CD14-positive monocyte (primary cell): ENCODE measurements at regions not wholly inside any gene's neighbourhood (a gene's known extent, or its start where the extent isn't known, plus 50 kb on each side); places are given as distances from the start of the nearest gene placed in this dataset.

Experiments
- DNase-seq, 3 donors: peaks; one replicate each; pipeline ENCODE4 v3.0.0-alpha.2; 2011 to 2022
- H2AFZ ChIP-seq: 2 replicates; pipeline ENCODE4 v1.6.0; 2012; ENCODE audit warnings: mild to moderate bottlenecking, low read depth, low read length, inconsistent platforms; ENCODE audit not compliant: insufficient read depth, poor library complexity, severe bottlenecking
- H3K27ac ChIP-seq, 2 donors: 1 replicate in 1 of 2; 2 replicates in 1 of 2; pipeline ENCODE4 v1.5.1; 2012 to 2013; ENCODE audit warnings: low read length in 2 of 2, control low read depth in 1 of 2, inconsistent platforms in 1 of 2, low read depth in 1 of 2, mild to moderate bottlenecking in 1 of 2
- H3K27me3 ChIP-seq, 2 donors: one replicate each; pipeline versions ENCODE4 v1.6.0 to v1.6.1; 2011 to 2013; ENCODE audit warnings: low read length in 2 of 2; ENCODE audit not compliant: control insufficient read depth in 2 of 2, insufficient read depth in 2 of 2
- H3K36me3 ChIP-seq, 2 donors: replicated peaks in 1 of 2; 1 replicate in 1 of 2; 2 replicates in 1 of 2; pipeline versions ENCODE4 v1.5.1 to v1.6.1; 2012 to 2013; ENCODE audit warnings: low read length in 2 of 2, control low read depth in 1 of 2, inconsistent platforms in 1 of 2, mild to moderate bottlenecking in 1 of 2; ENCODE audit not compliant: insufficient read depth in 2 of 2, control insufficient read depth in 1 of 2
- H3K4me1 ChIP-seq, 2 donors: 1 replicate in 1 of 2; 2 replicates in 1 of 2; pipeline versions ENCODE4 v1.5.1 to v1.6.1; 2012 to 2013; ENCODE audit warnings: low read length in 2 of 2, control low read depth in 1 of 2, inconsistent platforms in 1 of 2, mild to moderate bottlenecking in 1 of 2, moderate library complexity in 1 of 2; ENCODE audit not compliant: insufficient read depth in 2 of 2, control insufficient read depth in 1 of 2
- H3K4me2 ChIP-seq: replicated peaks from 2 replicates; pipeline ENCODE3; 2012; ENCODE audit warnings: low read length, moderate library complexity, mild to moderate bottlenecking; ENCODE audit not compliant: poor library complexity, severe bottlenecking; ENCODE audit errors: extremely low read depth
- H3K4me3 ChIP-seq, 3 experiments: fragments of 200-600 bp in 1 of 3; sonication (generic) in 1 of 3; replicated peaks in 1 of 3; 1 replicate in 2 of 3; 2 replicates in 1 of 3; pipeline ENCODE4 v1.5.1; 2011 to 2013; ENCODE audit warnings: low read length in 3 of 3, mild to moderate bottlenecking in 3 of 3, control low read depth in 2 of 3, low read depth in 2 of 3, inconsistent platforms in 1 of 3, moderate library complexity in 1 of 3
- H3K79me2 ChIP-seq: 2 replicates; pipeline ENCODE4 v1.6.0; 2012; ENCODE audit warnings: mild to moderate bottlenecking, control low read depth, inconsistent platforms, low read length, moderate library complexity; ENCODE audit not compliant: insufficient read depth
- H3K9ac ChIP-seq: 2 replicates; pipeline ENCODE4 v1.6.0; 2017; ENCODE audit warnings: low read length, mild to moderate bottlenecking; ENCODE audit not compliant: insufficient read depth, poor library complexity, severe bottlenecking
- H3K9me3 ChIP-seq, 2 donors: replicated peaks in 1 of 2; 1 replicate in 1 of 2; 2 replicates in 1 of 2; pipeline versions ENCODE4 v1.5.1 to v1.6.1; 2012 to 2013; ENCODE audit warnings: low read length in 2 of 2, control low read depth in 1 of 2; ENCODE audit not compliant: control insufficient read depth in 1 of 2, insufficient read depth in 1 of 2
- H4K20me1 ChIP-seq: 2 replicates; pipeline ENCODE4 v1.6.0; 2012; ENCODE audit warnings: mild to moderate bottlenecking, low read length, control low read depth, moderate library complexity; ENCODE audit not compliant: insufficient read depth
- H3K27ac Mint-ChIP-seq, 7 donors: one replicate each; pipeline ENCODE4 v1.8.0; 2020; ENCODE audit warnings: mild to moderate bottlenecking in 7 of 7, mixed read lengths in 7 of 7, moderate library complexity in 6 of 7, inconsistent platforms in 2 of 7
- H3K27me3 Mint-ChIP-seq, 3 donors: one replicate each; pipeline ENCODE4 v1.8.0; 2021 to 2022; ENCODE audit warnings: low read depth in 3 of 3, mild to moderate bottlenecking in 3 of 3, mixed read lengths in 3 of 3, moderate library complexity in 3 of 3, inconsistent platforms in 1 of 3
- H3K36me3 Mint-ChIP-seq, 2 donors: one replicate each; pipeline ENCODE4 v1.8.0; 2020; ENCODE audit warnings: mixed read lengths in 2 of 2, inconsistent platforms in 1 of 2, mild to moderate bottlenecking in 1 of 2
- H3K4me1 Mint-ChIP-seq: one replicate; pipeline ENCODE4 v1.8.0; 2020; ENCODE audit warnings: mild to moderate bottlenecking, mixed read lengths
- H3K4me3 Mint-ChIP-seq, 2 donors: one replicate each; pipeline ENCODE4 v1.8.0; 2020; ENCODE audit warnings: mild to moderate bottlenecking in 2 of 2, mixed read lengths in 2 of 2, moderate library complexity in 1 of 2
- H3K9me3 Mint-ChIP-seq, 7 donors: one replicate each; pipeline ENCODE4 v1.8.0; 2020 to 2022; ENCODE audit warnings: mixed read lengths in 7 of 7, mild to moderate bottlenecking in 6 of 7, moderate library complexity in 6 of 7, inconsistent platforms in 2 of 7
- CTCF ChIP-seq: fragments of 200-600 bp; IDR thresholded peaks from one replicate; pipeline ENCODE4 v1.8.0; 2022; ENCODE audit warnings: antibody characterized with exemption, mild to moderate bottlenecking
- WGBS: methylation state at CpG from one replicate; pipeline ENCODE4 v1.1.5; 2013; ENCODE audit warnings: missing lambda C conversion rate; ENCODE audit not compliant: insufficient coverage; 5-methylcytosine and 5-hydroxymethylcytosine counted together
- intact Hi-C, 2 donors: fragments of 100-400 bp; cut with micrococcal nuclease; formaldehyde crosslinking; loops; one replicate each; pipeline versions ENCODE4 v1.15.0 to v1.15.1; 2023

DNA sequence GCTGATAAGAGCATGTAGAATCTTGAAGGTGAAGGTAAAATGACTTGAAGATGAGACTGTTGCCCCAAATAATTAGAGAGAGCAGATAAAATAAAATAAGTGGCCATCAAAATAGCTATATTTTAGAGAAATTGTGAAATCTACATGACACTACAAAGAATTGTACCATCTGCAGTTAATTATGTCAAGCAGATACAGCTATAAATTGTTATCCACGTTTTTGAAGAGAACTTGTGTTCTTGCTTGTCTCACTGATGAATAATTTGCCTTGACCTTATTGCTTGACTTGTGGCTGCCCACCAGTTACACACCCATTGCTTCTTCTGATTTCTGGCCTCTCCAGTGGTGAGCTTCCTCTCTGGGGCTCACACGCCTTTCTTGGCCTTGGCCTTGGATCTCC, 75.8 kb upstream of the TNIP3 start:
- 88% methylated on average over 1 of the region's 2 CpGs for whole genome bisulfite sequencing
- DNase-seq: no peak
- H3K27me3 Mint-ChIP-seq: peaks cover 0 to 2% (median 1%) of the 10 kb centered on the region in 3 donors
- intact Hi-C loops: no loop called here
- no peak overlapping the region for H2AFZ ChIP-seq
- H3K4me1 ChIP-seq: no peaks in the 10 kb centered on the region
- H3K4me3 ChIP-seq: no peak overlapping the region
- no peaks in the 10 kb centered on the region for H3K36me3 Mint-ChIP-seq
- no peaks in the 10 kb centered on the region for H3K27me3 ChIP-seq
- no peaks in the 10 kb centered on the region for H3K36me3 ChIP-seq
- no peak overlapping the region for H3K27ac ChIP-seq
- no peaks in the 10 kb centered on the region for H3K4me1 Mint-ChIP-seq
- no peak for TF ChIP-seq CTCF
- peak overlapping the region in 1 of 7 donors; percentile 30 for H3K27ac Mint-ChIP-seq
- H3K79me2 ChIP-seq: no peaks in the 10 kb centered on the region
- H3K9me3 Mint-ChIP-seq: peaks cover 1 to 12% (median 2%) of the 10 kb centered on the region in 7 donors
- H4K20me1 ChIP-seq: no peaks in the 10 kb centered on the region
- H3K9ac ChIP-seq: no peak overlapping the region
- peaks cover 0 to 5% of the 10 kb centered on the region in 2 donors for H3K9me3 ChIP-seq
- no peak overlapping the region for H3K4me3 Mint-ChIP-seq
- H3K4me2 ChIP-seq: no peak overlapping the region

DNA sequence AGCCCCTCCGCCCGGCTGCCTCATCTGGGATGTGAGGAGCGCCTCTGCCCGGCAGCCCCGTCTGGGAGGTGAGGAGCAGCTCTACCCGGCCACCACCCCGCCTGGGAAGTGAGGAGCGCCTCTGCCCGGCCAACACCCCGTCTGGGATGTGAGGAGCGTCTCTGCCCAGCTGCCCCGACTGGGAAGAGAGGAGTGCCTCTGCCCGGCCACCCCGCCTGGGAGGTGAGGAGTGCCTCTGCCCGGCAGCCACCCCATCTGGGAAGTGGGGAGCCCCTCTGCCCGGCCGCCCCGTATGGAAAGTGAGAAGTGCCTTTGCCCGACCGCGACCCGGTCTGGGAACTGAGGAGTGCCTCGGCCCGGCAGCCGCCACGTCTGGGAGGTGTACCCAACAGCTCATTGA, 74.3 kb upstream of the TNIP3 start:
- intact Hi-C loops: no loop called here
- Histone ChIP-seq H2AFZ (no peak overlapping the region), H3K9ac (no peak overlapping the region), H3K79me2 (no peaks in the 10 kb centered on the region), H3K36me3 (no peaks in the 10 kb centered on the region), H3K9me3 (peaks cover 0 to 5% of the 10 kb centered on the region in 2 donors), H3K27ac (no peak overlapping the region), H3K4me3 (no peak overlapping the region), H3K4me1 (no peaks in the 10 kb centered on the region), H3K27me3 (no peaks in the 10 kb centered on the region), H3K4me2 (no peak overlapping the region), H4K20me1 (no peaks in the 10 kb centered on the region)
- 96% methylated on average over 26 of the region's 26 CpGs for WGBS
- H3K9me3 Mint-ChIP-seq: peaks cover 1 to 12% (median 2%) of the 10 kb centered on the region in 7 donors
- H3K4me1 Mint-ChIP-seq: no peaks in the 10 kb centered on the region
- no peak for DNase-seq
- H3K27ac Mint-ChIP-seq: no peak overlapping the region
- no peak overlapping the region for H3K4me3 Mint-ChIP-seq
- no peak for TF ChIP-seq CTCF
- peaks cover 0 to 2% (median 0%) of the 10 kb centered on the region in 3 donors for H3K27me3 Mint-ChIP-seq
- no peaks in the 10 kb centered on the region for H3K36me3 Mint-ChIP-seq
